DND-41 (cell line): ENCODE measurements at regions not wholly inside any gene's neighbourhood (a gene's known extent, or its start where the extent isn't known, plus 50 kb on each side); places are given as distances from the start of the nearest gene placed in this dataset.

Source experiments
- ATAC-seq: fragments of 200-7000 bp; cut with Tn5 transposase; 3 replicates; pipeline ENCODE4 v1.9.1; 2021; ENCODE audit warnings: low read depth; ENCODE audit not compliant: insufficient read depth
- DNase-seq: peaks from one replicate; pipeline ENCODE4 v3.0.0-alpha.2; 2020
- H2AFZ ChIP-seq: 2 replicates; pipeline ENCODE4 v1.6.0; 2012; ENCODE audit warnings: low read depth, low read length
- H3K27ac ChIP-seq: 2 replicates; pipeline ENCODE4 v1.5.1; 2012; ENCODE audit warnings: low read length, inconsistent platforms
- H3K27me3 ChIP-seq: fragments of 200-600 bp; sonication (generic); 2 replicates; pipeline ENCODE4 v1.6.0; 2012; ENCODE audit warnings: low read length, mild to moderate bottlenecking, inconsistent platforms; ENCODE audit not compliant: insufficient read depth, poor library complexity
- H3K36me3 ChIP-seq: 2 replicates; pipeline ENCODE4 v1.5.1; 2012; ENCODE audit warnings: low read length, inconsistent platforms; ENCODE audit not compliant: insufficient read depth
- H3K4me1 ChIP-seq: 2 replicates; pipeline ENCODE4 v1.5.1; 2012; ENCODE audit warnings: mild to moderate bottlenecking, low read length; ENCODE audit not compliant: insufficient read depth
- H3K4me2 ChIP-seq: 2 replicates; pipeline ENCODE4 v1.6.0; 2012; ENCODE audit warnings: mild to moderate bottlenecking, moderate library complexity, low read length, inconsistent platforms; ENCODE audit not compliant: insufficient read depth
- H3K4me3 ChIP-seq, 2 experiments: fragments of 200-600 bp in 1 of 2; shearing (Covaris generic) in 1 of 2; 2 replicates each; pipeline ENCODE4 v1.5.1; 2012 to 2016; ENCODE audit warnings: inconsistent platforms in 2 of 2, low read length in 2 of 2, mild to moderate bottlenecking in 2 of 2, low read depth in 1 of 2, moderate library complexity in 1 of 2
- H3K79me2 ChIP-seq: 2 replicates; pipeline ENCODE4 v1.6.0; 2012; ENCODE audit warnings: low read length, inconsistent platforms; ENCODE audit not compliant: insufficient read depth
- H3K9ac ChIP-seq: 2 replicates; pipeline ENCODE4 v1.6.0; 2012; ENCODE audit warnings: low read depth, mild to moderate bottlenecking, inconsistent platforms, low read length, moderate library complexity
- H3K9me3 ChIP-seq: 2 replicates; pipeline ENCODE4 v1.5.1; 2012; ENCODE audit warnings: low read length, moderate library complexity, mild to moderate bottlenecking, inconsistent platforms; ENCODE audit not compliant: insufficient read depth, severe bottlenecking
- H4K20me1 ChIP-seq: 2 replicates; pipeline ENCODE4 v1.6.0; 2012; ENCODE audit warnings: low read length; ENCODE audit not compliant: insufficient read depth
- EZH2 ChIP-seq: IDR thresholded peaks from 3 replicates; pipeline ENCODE4 v1.6.1; 2012; ENCODE audit warnings: borderline replicate concordance, low read depth, mild to moderate bottlenecking, moderate library complexity, low read length, inconsistent platforms; ENCODE audit not compliant: severe bottlenecking
- TF ChIP-seq, protein P1 (sequence below): IDR thresholded peaks from 2 replicates; pipeline ENCODE4 v1.5.1; 2012; ENCODE audit warnings: borderline replicate concordance, low read length, moderate library complexity, mild to moderate bottlenecking; ENCODE audit not compliant: poor library complexity, severe bottlenecking; ENCODE audit errors: extremely low read depth

DNA sequence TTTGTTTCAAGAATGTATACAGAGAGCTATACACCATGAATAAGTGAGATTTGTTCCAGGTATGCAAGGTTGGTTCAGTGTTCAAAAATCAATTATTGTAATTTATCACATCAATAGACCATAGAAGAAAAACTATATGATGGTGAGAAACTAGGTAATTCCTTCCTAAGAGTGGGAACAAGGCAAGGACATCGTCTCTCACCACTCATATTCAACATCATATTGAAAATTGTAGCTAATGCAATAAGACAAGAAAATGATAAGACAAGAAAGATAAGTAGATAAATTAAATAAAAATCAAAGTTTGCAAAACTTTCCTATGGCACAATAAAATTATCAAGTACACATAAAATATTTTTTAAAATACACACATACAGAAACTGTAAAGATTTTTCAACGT is 385.3 kb upstream of the COBL start:
- H3K9ac ChIP-seq: no peak overlapping the region
- no peaks in the 10 kb centered on the region for H3K9me3 ChIP-seq
- ATAC-seq: no peak
- H3K4me1 ChIP-seq: no peaks in the 10 kb centered on the region
- no peak overlapping the region for H3K27ac ChIP-seq
- TF ChIP-seq, protein P1, sequence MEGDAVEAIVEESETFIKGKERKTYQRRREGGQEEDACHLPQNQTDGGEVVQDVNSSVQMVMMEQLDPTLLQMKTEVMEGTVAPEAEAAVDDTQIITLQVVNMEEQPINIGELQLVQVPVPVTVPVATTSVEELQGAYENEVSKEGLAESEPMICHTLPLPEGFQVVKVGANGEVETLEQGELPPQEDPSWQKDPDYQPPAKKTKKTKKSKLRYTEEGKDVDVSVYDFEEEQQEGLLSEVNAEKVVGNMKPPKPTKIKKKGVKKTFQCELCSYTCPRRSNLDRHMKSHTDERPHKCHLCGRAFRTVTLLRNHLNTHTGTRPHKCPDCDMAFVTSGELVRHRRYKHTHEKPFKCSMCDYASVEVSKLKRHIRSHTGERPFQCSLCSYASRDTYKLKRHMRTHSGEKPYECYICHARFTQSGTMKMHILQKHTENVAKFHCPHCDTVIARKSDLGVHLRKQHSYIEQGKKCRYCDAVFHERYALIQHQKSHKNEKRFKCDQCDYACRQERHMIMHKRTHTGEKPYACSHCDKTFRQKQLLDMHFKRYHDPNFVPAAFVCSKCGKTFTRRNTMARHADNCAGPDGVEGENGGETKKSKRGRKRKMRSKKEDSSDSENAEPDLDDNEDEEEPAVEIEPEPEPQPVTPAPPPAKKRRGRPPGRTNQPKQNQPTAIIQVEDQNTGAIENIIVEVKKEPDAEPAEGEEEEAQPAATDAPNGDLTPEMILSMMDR: no peak
- no peak for TF ChIP-seq EZH2
- H3K27me3 ChIP-seq: no peaks in the 10 kb centered on the region
- no peak overlapping the region for H3K4me3 ChIP-seq
- H3K4me2 ChIP-seq: no peak overlapping the region
- no peak overlapping the region for H2AFZ ChIP-seq
- no peaks in the 10 kb centered on the region for H4K20me1 ChIP-seq
- no peaks in the 10 kb centered on the region for H3K36me3 ChIP-seq
- no peaks in the 10 kb centered on the region for H3K79me2 ChIP-seq
- DNase-seq: no peak

DNA sequence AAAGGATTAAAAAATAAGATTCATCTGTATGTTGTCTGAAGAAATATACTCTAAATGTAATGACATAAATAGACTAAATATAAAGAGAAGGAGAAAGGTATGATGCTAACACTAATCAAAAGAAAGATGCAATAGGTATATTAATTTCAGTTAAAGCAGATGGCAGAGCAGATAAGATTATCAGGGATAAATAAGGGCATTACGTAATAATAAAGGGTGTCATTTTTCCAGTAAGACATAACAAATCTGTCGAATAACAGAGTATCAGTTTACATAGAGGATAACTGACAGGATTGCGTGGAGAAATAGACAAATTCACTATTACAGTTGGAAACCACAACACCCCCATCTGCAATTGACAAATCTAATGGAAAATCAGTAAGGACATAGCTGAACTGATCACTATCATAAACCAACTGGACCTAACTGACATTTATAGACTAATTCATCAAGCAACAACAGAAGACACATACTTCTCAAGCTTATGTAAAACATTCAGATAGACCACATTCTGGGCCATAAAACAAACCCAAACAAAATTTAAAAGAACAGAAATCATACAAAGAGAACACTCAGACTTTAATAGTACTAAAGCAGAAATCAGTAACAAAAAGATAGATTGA is 384.1 kb upstream of the COBL start:
- Histone ChIP-seq H3K36me3 (no peaks in the 10 kb centered on the region), H3K4me2 (no peak overlapping the region), H3K9ac (no peak overlapping the region), H3K4me1 (no peaks in the 10 kb centered on the region), H4K20me1 (no peaks in the 10 kb centered on the region), H3K79me2 (no peaks in the 10 kb centered on the region), H3K27ac (no peak overlapping the region), H3K4me3 (no peak overlapping the region), H3K9me3 (no peaks in the 10 kb centered on the region), H2AFZ (no peak overlapping the region), H3K27me3 (no peaks in the 10 kb centered on the region)
- ATAC-seq (no peak), DNase-seq (no peak)
- TF ChIP-seq EZH2: no peak
- TF ChIP-seq, protein P1: no peak

DNA sequence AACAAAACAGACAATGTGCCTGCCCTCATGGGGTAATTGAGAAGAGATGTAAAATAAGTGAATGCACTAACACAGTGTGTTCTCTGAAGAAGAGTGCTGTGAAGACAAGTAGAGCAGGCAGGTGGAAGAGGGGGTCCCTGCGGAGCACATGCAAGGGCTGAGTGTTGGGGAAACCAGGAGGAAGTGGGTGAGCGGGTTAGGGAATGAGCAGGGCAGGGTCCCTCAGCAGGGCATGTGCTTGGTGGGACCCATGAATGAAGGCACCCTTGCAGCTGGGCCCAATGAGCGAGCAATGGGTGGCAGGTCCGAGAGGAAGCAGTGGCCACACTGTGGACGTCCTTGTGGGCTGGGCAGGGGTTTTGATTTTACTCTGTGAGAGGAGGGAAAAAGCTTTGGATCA is 376.6 kb upstream of the COBL start:
- H3K9me3 ChIP-seq: no peaks in the 10 kb centered on the region
- no peaks in the 10 kb centered on the region for H4K20me1 ChIP-seq
- TF ChIP-seq EZH2: no peak
- TF ChIP-seq, protein P1: no peak
- no peak for ATAC-seq
- H3K27me3 ChIP-seq: no peaks in the 10 kb centered on the region
- H3K4me3 ChIP-seq: no peak overlapping the region
- DNase-seq: no peak
- H2AFZ ChIP-seq: no peak overlapping the region
- no peak overlapping the region for H3K4me2 ChIP-seq
- no peak overlapping the region for H3K27ac ChIP-seq
- H3K36me3 ChIP-seq: no peaks in the 10 kb centered on the region
- no peaks in the 10 kb centered on the region for H3K4me1 ChIP-seq
- no peaks in the 10 kb centered on the region for H3K79me2 ChIP-seq
- H3K9ac ChIP-seq: no peak overlapping the region
